ENCODE measurements at regions not wholly inside any gene's neighbourhood (a gene's known extent, or its start where the extent isn't known, plus 50 kb on each side); places are given as distances from the start of the nearest gene placed in this dataset.

- TF ChIP-seq CTCF (IDR thresholded peaks at IDR 0.05; ENCODE audit: low read length) (no peak), EZH2 (optimal IDR thresholded peaks at IDR 0.05; ENCODE audit: low read depth, low read length) (no peak), EZH2phosphoT487 (IDR thresholded peaks at IDR 0.05; ENCODE audit: low read length) (no peak)
Measured at GRCh38 chr4:181838253-181838652, 404.9 kb upstream of the TENM3 start.

All from MM.1S (cell line).